ENCODE measurements at regions not wholly inside any gene's neighbourhood (a gene's known extent, or its start where the extent isn't known, plus 50 kb on each side); places are given as distances from the start of the nearest gene placed in this dataset.
"Not testable (repeated sequence)": the region's sequence is repeated elsewhere in the genome, so short reads cannot be mapped to it uniquely, and the experiment has no call there.

- no peak for DNase-seq (ENCODE audit: low read depth in 2 of 2, low spot score in 1 of 2)
Measured at GRCh38 chr9:80678906-80679305, 1010.4 kb downstream of the TLE1 start.

GRCh38 chr9:80673496-80673895 is 1015.9 kb downstream of the TLE1 start:
- no peak for DNase-seq (ENCODE audit: low read depth in 2 of 2, low spot score in 1 of 2)

- no peak for DNase-seq (ENCODE audit: low read depth in 2 of 2, low spot score in 1 of 2)
Measured at GRCh38 chr9:80665479-80665878, 1023.9 kb downstream of the TLE1 start.

- DNase-seq (ENCODE audit: low read depth in 2 of 2, low spot score in 1 of 2) = no peak
Measured at GRCh38 chr9:80664327-80665210, 1024.8 kb downstream of the TLE1 start.

- DNase-seq (ENCODE audit: low read depth in 2 of 2, low spot score in 1 of 2) = not testable (repeated sequence)
Measured at GRCh38 chr9:80659751-80660150, 1029.6 kb downstream of the TLE1 start.

- no peak for DNase-seq (ENCODE audit: low read depth in 2 of 2, low spot score in 1 of 2)
Measured at GRCh38 chr9:80651044-80651443, 1038.3 kb downstream of the TLE1 start.

- DNase-seq (ENCODE audit: low read depth in 2 of 2, low spot score in 1 of 2) = no peak
Measured at GRCh38 chr9:80649496-80649895, 1039.9 kb downstream of the TLE1 start.

GRCh38 chr9:80649001-80649420 is 1040.3 kb downstream of the TLE1 start:
- DNase-seq (ENCODE audit: low read depth in 2 of 2, low spot score in 1 of 2) = no peak

GRCh38 chr9:80648336-80648735 is 1041.0 kb downstream of the TLE1 start:
- no peak for DNase-seq (ENCODE audit: low read depth in 2 of 2, low spot score in 1 of 2)

- no peak for DNase-seq (ENCODE audit: low read depth in 2 of 2, low spot score in 1 of 2)
Measured at GRCh38 chr9:80646211-80646610, 1043.1 kb downstream of the TLE1 start.

GRCh38 chr9:80644044-80644443 is 1045.3 kb downstream of the TLE1 start:
- no peak for DNase-seq (ENCODE audit: low read depth in 2 of 2, low spot score in 1 of 2)

- no peak for DNase-seq (ENCODE audit: low read depth in 2 of 2, low spot score in 1 of 2)
Measured at GRCh38 chr9:80635065-80635464, 1054.3 kb downstream of the TLE1 start.

GRCh38 chr9:80632041-80632440 is 1057.3 kb downstream of the TLE1 start:
- no peak for DNase-seq (ENCODE audit: low read depth in 2 of 2, low spot score in 1 of 2)

GRCh38 chr9:80622508-80622907 is 1050.7 kb downstream of the TLE4 start:
- DNase-seq (ENCODE audit: low read depth in 2 of 2, low spot score in 1 of 2) = no peak

- DNase-seq (ENCODE audit: low read depth in 2 of 2, low spot score in 1 of 2) = no peak
Measured at GRCh38 chr9:80619356-80619755, 1047.6 kb downstream of the TLE4 start.

GRCh38 chr9:80615964-80616363 is 1044.2 kb downstream of the TLE4 start:
- no peak for DNase-seq (ENCODE audit: low read depth in 2 of 2, low spot score in 1 of 2)

- DNase-seq (ENCODE audit: low read depth in 2 of 2, low spot score in 1 of 2) = no peak
Measured at GRCh38 chr9:80605793-80606192, 1034.0 kb downstream of the TLE4 start.

- no peak for DNase-seq (ENCODE audit: low read depth in 2 of 2, low spot score in 1 of 2)
Measured at GRCh38 chr9:80605129-80605528, 1033.4 kb downstream of the TLE4 start.

- no peak for DNase-seq (ENCODE audit: low read depth in 2 of 2, low spot score in 1 of 2)
Measured at GRCh38 chr9:80602291-80602690, 1030.5 kb downstream of the TLE4 start.

- no peak for DNase-seq (ENCODE audit: low read depth in 2 of 2, low spot score in 1 of 2)
Measured at GRCh38 chr9:80596579-80596978, 1024.8 kb downstream of the TLE4 start.

GRCh38 chr9:80595192-80595591 is 1023.4 kb downstream of the TLE4 start:
- DNase-seq (ENCODE audit: low read depth in 2 of 2, low spot score in 1 of 2) = no peak

- no peak for DNase-seq (ENCODE audit: low read depth in 2 of 2, low spot score in 1 of 2)
Measured at GRCh38 chr9:80592413-80592812, 1020.6 kb downstream of the TLE4 start.

GRCh38 chr9:80586786-80587330 is 1015.1 kb downstream of the TLE4 start:
- no peak for DNase-seq (ENCODE audit: low read depth in 2 of 2, low spot score in 1 of 2)
